BLaER1 treated with 17β-estradiol and CSF1 and Interleukin-3, amounts not matched to agents 10 nM and 100 nM (cell line): ENCODE measurements at regions not wholly inside any gene's neighbourhood (a gene's known extent, or its start where the extent isn't known, plus 50 kb on each side); places are given as distances from the start of the nearest gene placed in this dataset.
"Not testable (repeated sequence)": the region's sequence is repeated elsewhere in the genome, so short reads cannot be mapped to it uniquely, and the experiment has no call there.

Experiments
- H3K27ac ChIP-seq, 11 experiments: shearing (Covaris generic); formaldehyde crosslinking; 2 replicates each; pipeline ENCODE4 v1.8.1; 2022
- H3K27me3 ChIP-seq, 11 experiments: shearing (Covaris generic); formaldehyde crosslinking; 2 replicates each; pipeline ENCODE4 v1.8.1; 2022
- H3K36me3 ChIP-seq, 11 experiments: shearing (Covaris generic); formaldehyde crosslinking; 2 replicates each; pipeline ENCODE4 v1.8.1; 2022
- H3K4me1 ChIP-seq, 10 experiments: shearing (Covaris generic); formaldehyde crosslinking; 2 replicates each; pipeline ENCODE4 v1.8.1; 2022
- H3K4me2 ChIP-seq, 11 experiments: shearing (Covaris generic); formaldehyde crosslinking; 2 replicates each; pipeline ENCODE4 v1.8.1; 2022
- H3K4me3 ChIP-seq, 10 experiments: shearing (Covaris generic); formaldehyde crosslinking; 2 replicates each; pipeline ENCODE4 v1.8.1; 2022
- H3K9ac ChIP-seq, 11 experiments: shearing (Covaris generic); formaldehyde crosslinking; 2 replicates each; pipeline ENCODE4 v1.8.1; 2022
- H3K9me3 ChIP-seq, 11 experiments: shearing (Covaris generic); formaldehyde crosslinking; replicated peaks in 1 of 11; 2 replicates each; pipeline ENCODE4 v1.8.1; 2022
- H4K20me1 ChIP-seq, 11 experiments: shearing (Covaris generic); formaldehyde crosslinking; 2 replicates each; pipeline ENCODE4 v1.8.1; 2022
- Cebpa-rat ChIP-seq, 11 experiments: shearing (Covaris generic); IDR thresholded peaks; 2 replicates each; pipeline ENCODE4 v1.8.1; 2022

GRCh38 chr5:117649821-117650220 is 1075.2 kb upstream of the SEMA6A start:
- no peaks in the 10 kb centered on the region for H3K9me3 ChIP-seq
- no peak for TF ChIP-seq Cebpa-rat (IDR thresholded peaks at IDR 0.05)
- H3K4me3 ChIP-seq = no peak overlapping the region
- H3K27ac ChIP-seq = no peak overlapping the region
- no peaks in the 10 kb centered on the region for H3K4me1 ChIP-seq
- no peak overlapping the region for H3K4me2 ChIP-seq
- no peaks in the 10 kb centered on the region for H3K27me3 ChIP-seq
- no peaks in the 10 kb centered on the region for H3K36me3 ChIP-seq
- no peaks in the 10 kb centered on the region for H4K20me1 ChIP-seq
- no peak overlapping the region for H3K9ac ChIP-seq

GRCh38 chr5:117645400-117645799 is 1070.8 kb upstream of the SEMA6A start:
- H3K9me3 ChIP-seq = no peaks in the 10 kb centered on the region
- H3K4me2 ChIP-seq = no peak overlapping the region
- no peak overlapping the region for H3K9ac ChIP-seq
- H3K27ac ChIP-seq = no peak overlapping the region
- H4K20me1 ChIP-seq = no peaks in the 10 kb centered on the region
- H3K4me1 ChIP-seq = no peaks in the 10 kb centered on the region
- no peak overlapping the region for H3K4me3 ChIP-seq
- H3K27me3 ChIP-seq = no peaks in the 10 kb centered on the region
- TF ChIP-seq Cebpa-rat (IDR thresholded peaks at IDR 0.05) = no peak
- H3K36me3 ChIP-seq = no peaks in the 10 kb centered on the region

- Histone ChIP-seq H3K4me1 (no peaks in the 10 kb centered on the region), H3K27ac (no peak overlapping the region), H3K4me2 (no peak overlapping the region), H3K9ac (no peak overlapping the region), H3K4me3 (no peak overlapping the region), H3K36me3 (no peaks in the 10 kb centered on the region), H4K20me1 (no peaks in the 10 kb centered on the region), H3K27me3 (no peaks in the 10 kb centered on the region), H3K9me3 (no peaks in the 10 kb centered on the region)
- TF ChIP-seq Cebpa-rat (IDR thresholded peaks at IDR 0.05) = no peak
Measured at GRCh38 chr5:117638581-117638980, 1064.0 kb upstream of the SEMA6A start.

- Histone ChIP-seq H3K4me1 (no peaks in the 10 kb centered on the region), H3K4me2 (no peak overlapping the region), H3K36me3 (no peaks in the 10 kb centered on the region)
Measured at GRCh38 chr5:117633093-117633492, 1058.5 kb upstream of the SEMA6A start.

GRCh38 chr5:117624201-117624600 is 1049.6 kb upstream of the SEMA6A start:
- no peaks in the 10 kb centered on the region for H3K27me3 ChIP-seq
- no peak overlapping the region for H3K4me3 ChIP-seq
- no peaks in the 10 kb centered on the region for H3K36me3 ChIP-seq
- H3K9me3 ChIP-seq = no peaks in the 10 kb centered on the region
- no peak overlapping the region for H3K4me2 ChIP-seq
- TF ChIP-seq Cebpa-rat (IDR thresholded peaks at IDR 0.05) = no peak
- no peak overlapping the region for H3K27ac ChIP-seq
- H3K4me1 ChIP-seq = no peaks in the 10 kb centered on the region
- no peak overlapping the region for H3K9ac ChIP-seq
- no peaks in the 10 kb centered on the region for H4K20me1 ChIP-seq

More at GRCh38 chr5:117633093-117633492, 1058.5 kb upstream of the SEMA6A start:
- no peak overlapping the region for H3K27ac ChIP-seq
- H4K20me1 ChIP-seq = no peaks in the 10 kb centered on the region
- no peak overlapping the region for H3K9ac ChIP-seq
- H3K4me3 ChIP-seq = no peak overlapping the region
- no peak for TF ChIP-seq Cebpa-rat (IDR thresholded peaks at IDR 0.05)
- H3K9me3 ChIP-seq = peaks cover 4 to 16% (median 10%) of the 10 kb centered on the region in 11 experiments; a peak in 12 of 22 replicates
- H3K27me3 ChIP-seq = no peaks in the 10 kb centered on the region

GRCh38 chr5:117623042-117623805 is 1048.6 kb upstream of the SEMA6A start:
- H3K4me1 ChIP-seq = no peaks in the 10 kb centered on the region
- no peaks in the 10 kb centered on the region for H3K27me3 ChIP-seq
- no peaks in the 10 kb centered on the region for H3K36me3 ChIP-seq
- H3K9me3 ChIP-seq = no peaks in the 10 kb centered on the region
- no peak overlapping the region for H3K9ac ChIP-seq
- no peak overlapping the region for H3K27ac ChIP-seq
- no peak overlapping the region for H3K4me3 ChIP-seq
- H3K4me2 ChIP-seq = no peak overlapping the region
- H4K20me1 ChIP-seq = no peaks in the 10 kb centered on the region
- no peak for TF ChIP-seq Cebpa-rat (IDR thresholded peaks at IDR 0.05)

GRCh38 chr5:117621921-117622320 is 1047.3 kb upstream of the SEMA6A start:
- Histone ChIP-seq H3K4me1 (no peaks in the 10 kb centered on the region), H3K4me3 (no peak overlapping the region), H4K20me1 (no peaks in the 10 kb centered on the region), H3K27ac (no peak overlapping the region), H3K9me3 (no peaks in the 10 kb centered on the region), H3K27me3 (no peaks in the 10 kb centered on the region), H3K9ac (no peak overlapping the region), H3K4me2 (no peak overlapping the region), H3K36me3 (no peaks in the 10 kb centered on the region)
- no peak for TF ChIP-seq Cebpa-rat (IDR thresholded peaks at IDR 0.05)

- no peaks in the 10 kb centered on the region for H3K36me3 ChIP-seq
- no peak overlapping the region for H3K9ac ChIP-seq
- H3K4me3 ChIP-seq = no peak overlapping the region
- no peaks in the 10 kb centered on the region for H3K9me3 ChIP-seq
- TF ChIP-seq Cebpa-rat (IDR thresholded peaks at IDR 0.05) = no peak
- H3K27ac ChIP-seq = no peak overlapping the region
- no peaks in the 10 kb centered on the region for H3K27me3 ChIP-seq
- H3K4me1 ChIP-seq = no peaks in the 10 kb centered on the region
- H4K20me1 ChIP-seq = no peaks in the 10 kb centered on the region
- no peak overlapping the region for H3K4me2 ChIP-seq
Measured at GRCh38 chr5:117615226-117615625, 1040.6 kb upstream of the SEMA6A start.

- no peaks in the 10 kb centered on the region for H3K36me3 ChIP-seq
- H3K27me3 ChIP-seq = no peaks in the 10 kb centered on the region
- H4K20me1 ChIP-seq = no peaks in the 10 kb centered on the region
- H3K9me3 ChIP-seq = no peaks in the 10 kb centered on the region
- no peak for TF ChIP-seq Cebpa-rat (IDR thresholded peaks at IDR 0.05)
- no peak overlapping the region for H3K4me3 ChIP-seq
- H3K9ac ChIP-seq = no peak overlapping the region
- H3K4me2 ChIP-seq = no peak overlapping the region
- no peak overlapping the region for H3K27ac ChIP-seq
- H3K4me1 ChIP-seq = no peaks in the 10 kb centered on the region
Measured at GRCh38 chr5:117614408-117614807, 1039.8 kb upstream of the SEMA6A start.

- no peaks in the 10 kb centered on the region for H3K4me1 ChIP-seq
- H3K27me3 ChIP-seq = no peaks in the 10 kb centered on the region
- H4K20me1 ChIP-seq = no peaks in the 10 kb centered on the region
- no peak for TF ChIP-seq Cebpa-rat (IDR thresholded peaks at IDR 0.05)
- H3K36me3 ChIP-seq = no peaks in the 10 kb centered on the region
- H3K4me2 ChIP-seq = no peak overlapping the region
- H3K9ac ChIP-seq = no peak overlapping the region
- no peak overlapping the region for H3K4me3 ChIP-seq
- H3K9me3 ChIP-seq = peaks cover 0 to 8% (median 4%) of the 10 kb centered on the region in 11 experiments; a peak in 5 of 22 replicates
- H3K27ac ChIP-seq = no peak overlapping the region
Measured at GRCh38 chr5:117604845-117605244, 1030.2 kb upstream of the SEMA6A start.

- H3K4me3 ChIP-seq, H3K36me3 ChIP-seq, H3K27ac ChIP-seq, H3K4me2 ChIP-seq, H3K4me1 ChIP-seq, H3K27me3 ChIP-seq, H3K9me3 ChIP-seq, H3K9ac ChIP-seq, H4K20me1 ChIP-seq: not testable (repeated sequence)
Measured at GRCh38 chr5:117599811-117600210, 1025.2 kb upstream of the SEMA6A start.
